ENCODE measurements at regions not wholly inside any gene's neighbourhood (a gene's known extent, or its start where the extent isn't known, plus 50 kb on each side); places are given as distances from the start of the nearest gene placed in this dataset.
A peak's percentile ranks its signal among the peaks of the same experiment; 100 is the strongest.

DNA sequence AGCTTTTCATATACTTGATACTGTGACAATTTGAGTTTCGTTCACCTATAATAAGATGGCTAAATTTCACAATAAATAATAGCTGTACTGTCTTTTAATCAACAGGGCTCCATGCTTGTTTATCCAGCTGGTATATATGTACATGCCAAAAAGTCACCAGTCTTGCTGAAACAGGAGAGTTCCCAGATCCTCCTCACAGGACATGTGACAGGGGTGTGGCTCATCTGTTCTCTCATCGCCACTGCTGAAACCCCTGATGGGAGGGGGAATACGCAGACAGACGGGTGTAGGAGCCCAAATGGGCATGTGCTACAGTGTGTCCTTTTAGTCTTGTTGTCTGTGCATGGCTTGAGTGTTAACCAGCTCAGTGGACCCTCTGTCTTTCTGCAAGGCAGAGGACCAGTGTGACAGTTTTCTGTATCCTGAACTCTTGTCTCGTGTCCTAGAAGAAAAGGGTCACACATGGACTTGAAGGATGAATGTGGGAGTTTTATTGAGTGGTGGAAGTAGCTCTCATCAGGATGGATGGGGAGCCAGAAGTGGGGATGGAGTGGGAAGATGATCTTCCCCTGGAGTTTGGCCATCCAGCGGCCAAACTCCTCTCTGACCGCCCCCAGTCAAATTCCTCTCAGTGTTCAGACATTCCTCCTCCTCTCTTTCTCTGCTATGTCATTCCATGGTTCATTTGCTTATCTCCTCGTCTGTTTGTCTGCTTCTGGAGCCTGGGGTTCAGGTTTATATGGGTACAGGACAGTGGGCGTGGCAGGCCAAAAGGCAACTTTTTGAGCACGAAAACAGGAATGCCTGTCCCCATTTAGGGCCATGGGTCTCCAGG, 113.1 kb upstream of the NECTIN3 start:
- peak; percentile 4 for DNase-seq (ENCODE audit: low read depth)
- H3K4me3 ChIP-seq (ENCODE audit: control insufficient read depth, low read depth, low read length): no peak overlapping the region
- TF ChIP-seq, protein P1, sequence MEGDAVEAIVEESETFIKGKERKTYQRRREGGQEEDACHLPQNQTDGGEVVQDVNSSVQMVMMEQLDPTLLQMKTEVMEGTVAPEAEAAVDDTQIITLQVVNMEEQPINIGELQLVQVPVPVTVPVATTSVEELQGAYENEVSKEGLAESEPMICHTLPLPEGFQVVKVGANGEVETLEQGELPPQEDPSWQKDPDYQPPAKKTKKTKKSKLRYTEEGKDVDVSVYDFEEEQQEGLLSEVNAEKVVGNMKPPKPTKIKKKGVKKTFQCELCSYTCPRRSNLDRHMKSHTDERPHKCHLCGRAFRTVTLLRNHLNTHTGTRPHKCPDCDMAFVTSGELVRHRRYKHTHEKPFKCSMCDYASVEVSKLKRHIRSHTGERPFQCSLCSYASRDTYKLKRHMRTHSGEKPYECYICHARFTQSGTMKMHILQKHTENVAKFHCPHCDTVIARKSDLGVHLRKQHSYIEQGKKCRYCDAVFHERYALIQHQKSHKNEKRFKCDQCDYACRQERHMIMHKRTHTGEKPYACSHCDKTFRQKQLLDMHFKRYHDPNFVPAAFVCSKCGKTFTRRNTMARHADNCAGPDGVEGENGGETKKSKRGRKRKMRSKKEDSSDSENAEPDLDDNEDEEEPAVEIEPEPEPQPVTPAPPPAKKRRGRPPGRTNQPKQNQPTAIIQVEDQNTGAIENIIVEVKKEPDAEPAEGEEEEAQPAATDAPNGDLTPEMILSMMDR (conservative IDR thresholded peaks at IDR 0.05; ENCODE audit: control insufficient read depth, insufficient read depth, low read depth, low read length): no peak

DNA sequence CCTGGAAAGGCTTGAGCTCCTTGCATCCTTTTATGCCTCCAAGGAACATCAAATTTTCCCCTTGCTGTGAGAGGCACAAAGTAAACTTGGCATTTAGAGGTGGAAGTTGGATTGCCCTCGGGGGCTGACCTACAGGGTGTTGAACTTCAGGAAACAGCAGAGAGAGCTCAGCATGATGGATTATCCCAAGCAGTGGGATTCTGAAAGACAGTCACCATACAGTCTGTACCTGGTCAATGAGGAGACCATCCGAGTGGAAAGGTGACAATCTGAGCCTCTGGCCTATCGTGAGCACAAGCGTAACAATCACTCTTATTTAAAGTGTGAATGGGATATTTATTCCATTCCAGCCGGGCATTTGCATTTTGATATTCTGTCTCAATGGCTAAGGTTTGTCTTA, 105.6 kb upstream of the NECTIN3 start:
- no peak overlapping the region for H3K4me3 ChIP-seq (ENCODE audit: control insufficient read depth, low read depth, low read length)
- TF ChIP-seq, protein P1 (conservative IDR thresholded peaks at IDR 0.05; ENCODE audit: control insufficient read depth, insufficient read depth, low read depth, low read length): no peak
- DNase-seq (ENCODE audit: low read depth): no peak

DNA sequence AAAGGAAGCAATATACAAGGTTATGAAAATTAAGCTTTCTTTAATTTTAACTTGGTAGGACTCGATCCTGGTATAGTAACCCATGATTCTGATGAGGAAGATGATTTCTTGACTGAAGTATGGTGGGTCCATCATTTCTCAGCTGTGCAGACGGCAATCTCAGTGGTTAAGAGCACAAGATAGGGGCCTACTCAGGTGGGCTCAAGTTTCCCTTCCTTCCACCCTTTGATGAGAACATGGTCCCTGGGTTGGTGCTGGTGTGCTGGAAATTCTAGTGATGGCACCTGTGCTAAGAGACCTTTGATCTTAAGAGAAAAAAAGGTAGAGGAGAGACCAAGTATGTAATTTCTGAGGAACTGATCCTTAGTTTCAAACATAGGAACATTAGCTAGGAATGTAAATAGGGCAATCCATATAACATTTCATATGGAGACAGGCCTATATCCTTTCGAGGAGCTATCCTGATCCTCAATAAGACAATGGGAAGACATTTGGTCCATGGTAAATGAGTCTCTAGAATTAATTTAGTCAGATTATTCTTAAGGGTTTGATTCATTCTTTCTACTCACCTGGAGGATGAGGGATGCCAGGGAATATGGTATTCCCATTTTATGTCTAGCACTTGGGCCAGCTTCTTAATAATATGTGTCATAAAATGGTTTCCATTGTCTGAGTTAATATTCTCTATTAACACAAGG, 104.5 kb upstream of the NECTIN3 start:
- DNase-seq (ENCODE audit: low read depth): no peak
- TF ChIP-seq, protein P1 (conservative IDR thresholded peaks at IDR 0.05; ENCODE audit: control insufficient read depth, insufficient read depth, low read depth, low read length): no peak
- no peak overlapping the region for H3K4me3 ChIP-seq (ENCODE audit: control insufficient read depth, low read depth, low read length)

DNA sequence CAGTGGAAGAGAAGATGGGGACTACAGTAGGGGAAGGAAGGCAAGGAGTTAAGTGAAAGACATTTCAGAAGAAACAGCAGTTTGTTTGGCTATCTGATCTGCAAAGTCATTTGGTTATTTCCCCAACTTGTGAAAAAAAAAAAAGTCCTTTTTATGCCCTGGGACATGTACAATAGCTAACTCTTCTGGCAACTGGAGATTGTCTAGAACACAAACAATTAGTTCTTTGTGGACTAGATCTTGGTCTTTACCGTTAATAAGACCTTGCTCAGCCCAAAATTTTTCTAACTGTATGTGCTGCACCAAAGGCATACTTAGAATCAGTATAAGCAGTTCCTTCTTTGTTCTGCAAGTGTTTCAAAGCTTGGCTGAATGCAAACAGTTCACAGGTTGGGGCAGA, 103.5 kb upstream of the NECTIN3 start:
- TF ChIP-seq, protein P1 (conservative IDR thresholded peaks at IDR 0.05; ENCODE audit: control insufficient read depth, insufficient read depth, low read depth, low read length): no peak
- no peak overlapping the region for H3K4me3 ChIP-seq (ENCODE audit: control insufficient read depth, low read depth, low read length)
- DNase-seq (ENCODE audit: low read depth): no peak

DNA sequence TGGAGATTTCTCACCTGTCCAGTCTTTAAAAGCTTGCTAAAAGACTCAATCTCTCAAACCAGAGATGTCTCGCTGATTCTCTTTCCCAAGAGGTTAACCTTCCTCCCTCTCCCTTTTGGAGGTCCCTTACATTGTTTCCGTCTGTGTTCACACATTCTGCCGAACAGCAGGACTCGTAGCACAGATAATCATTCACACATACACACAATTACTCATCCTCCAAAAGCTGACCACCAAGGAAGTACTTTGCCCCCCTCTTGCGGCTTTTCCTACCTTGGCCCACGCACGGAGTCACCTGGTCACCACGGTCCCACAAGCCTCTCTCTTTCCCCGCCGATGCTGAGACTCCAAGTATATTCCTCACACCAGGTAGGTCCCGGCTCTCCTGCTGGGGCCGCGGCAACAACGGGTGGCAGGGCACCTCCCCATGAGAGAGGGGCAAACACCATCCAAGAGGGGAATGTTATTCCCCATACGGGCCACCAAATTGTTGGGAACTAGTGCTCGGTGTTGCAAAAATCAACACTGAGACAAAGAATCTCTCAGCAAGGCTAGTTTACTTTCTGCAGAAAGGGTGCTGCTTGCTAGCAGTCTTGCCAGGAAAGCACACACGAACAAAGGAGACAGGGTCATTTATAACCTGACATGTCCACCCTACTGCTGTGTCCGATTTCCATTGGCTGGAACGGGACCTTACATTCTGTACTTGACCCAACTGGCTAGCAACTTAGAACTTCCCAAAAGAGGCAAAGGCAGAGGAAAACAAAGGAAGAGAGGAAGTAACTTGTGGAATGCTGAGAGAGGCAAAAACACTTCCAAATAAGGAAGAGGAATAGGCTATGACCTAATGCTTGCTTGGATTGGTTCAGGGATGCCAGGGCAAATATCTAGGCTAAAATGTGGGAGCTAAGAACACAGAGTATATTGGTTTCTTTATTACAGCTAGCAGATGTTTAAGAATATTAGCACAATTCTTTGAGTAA, 102.1 kb upstream of the NECTIN3 start:
- TF ChIP-seq, protein P1 (conservative IDR thresholded peaks at IDR 0.05; ENCODE audit: control insufficient read depth, insufficient read depth, low read depth, low read length): no peak
- DNase-seq (ENCODE audit: low read depth): no peak
- no peak overlapping the region for H3K4me3 ChIP-seq (ENCODE audit: control insufficient read depth, low read depth, low read length)

DNA sequence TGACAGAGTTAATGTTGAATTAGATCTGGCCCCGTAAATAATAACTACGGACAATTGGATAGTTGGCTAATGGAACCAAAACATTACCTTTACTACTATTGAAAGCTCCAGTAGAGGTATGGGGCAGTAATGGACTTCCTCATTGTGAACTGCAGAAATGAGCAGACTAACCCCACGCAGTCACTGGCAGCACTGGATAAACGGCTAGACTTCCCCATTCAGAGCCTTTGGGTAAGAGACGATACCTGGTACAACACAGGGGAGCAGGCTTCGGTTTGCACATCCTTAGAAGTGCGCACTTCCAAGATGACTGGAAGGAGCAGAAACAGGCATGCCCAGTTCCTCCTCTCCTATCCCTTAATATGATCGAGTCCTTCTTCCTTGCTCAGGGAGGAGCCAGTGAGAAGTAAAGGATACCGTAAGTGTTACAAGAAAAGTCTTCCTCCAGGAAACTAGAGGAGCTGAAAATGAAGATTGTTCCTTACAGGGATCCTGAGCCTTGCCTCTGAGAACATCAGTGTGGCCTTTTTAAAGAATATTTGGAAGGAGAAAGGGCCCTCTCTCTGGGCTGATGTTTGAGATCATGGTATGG, 100.5 kb upstream of the NECTIN3 start:
- DNase-seq (ENCODE audit: low read depth): no peak
- TF ChIP-seq, protein P1 (conservative IDR thresholded peaks at IDR 0.05; ENCODE audit: control insufficient read depth, insufficient read depth, low read depth, low read length): no peak
- no peak overlapping the region for H3K4me3 ChIP-seq (ENCODE audit: control insufficient read depth, low read depth, low read length)
